ENCODE measurements at regions not wholly inside any gene's neighbourhood (a gene's known extent, or its start where the extent isn't known, plus 50 kb on each side); places are given as distances from the start of the nearest gene placed in this dataset.

- Histone ChIP-seq H3K9me3 (no peaks in the 10 kb centered on the region), H3K36me3 (no peaks in the 10 kb centered on the region), H3K27me3 (no peaks in the 10 kb centered on the region), H3K27ac (no peak overlapping the region), H3K4me3 (replicated peaks in 1 of 3) (no peak overlapping the region), H3K4me1 (no peaks in the 10 kb centered on the region)
- intact Hi-C loops (cut with DNase I): no loop called here
- WGBS, 2 donors: 51 to 68% methylated on average over 4 of the region's 4 CpGs
- DNase-seq: no peak
- TF ChIP-seq CTCF (IDR thresholded peaks at IDR 0.05): no peak
- no peak for TF ChIP-seq POLR2A (IDR thresholded peaks at IDR 0.05)
Observed at GRCh38 chrX:39603230-39603629, 494.5 kb downstream of the BCOR start.

GRCh38 chrX:39605183-39605582, 492.6 kb downstream of the BCOR start:
- intact Hi-C loops (cut with DNase I): no loop called here
- 44 to 93% methylated on average over 2 to 3 of the region's 3 CpGs for WGBS, 2 donors
- no peaks in the 10 kb centered on the region for H3K4me1 ChIP-seq
- DNase-seq: no peak
- H3K9me3 ChIP-seq: no peaks in the 10 kb centered on the region
- H3K27ac ChIP-seq: no peak overlapping the region
- no peak for TF ChIP-seq POLR2A (IDR thresholded peaks at IDR 0.05)
- no peak for TF ChIP-seq CTCF (IDR thresholded peaks at IDR 0.05)
- H3K36me3 ChIP-seq: no peaks in the 10 kb centered on the region
- H3K4me3 ChIP-seq (replicated peaks in 1 of 3): no peak overlapping the region
- H3K27me3 ChIP-seq: no peaks in the 10 kb centered on the region

- H3K4me1 ChIP-seq: no peaks in the 10 kb centered on the region
- no peaks in the 10 kb centered on the region for H3K36me3 ChIP-seq
- H3K4me3 ChIP-seq (replicated peaks in 1 of 3): no peak overlapping the region
- no peak overlapping the region for H3K27ac ChIP-seq
- 75 to 100% methylated on average over 2 of the region's 2 CpGs for WGBS, 2 donors
- no peaks in the 10 kb centered on the region for H3K9me3 ChIP-seq
- DNase-seq: no peak
- TF ChIP-seq POLR2A (IDR thresholded peaks at IDR 0.05) (no peak), CTCF (IDR thresholded peaks at IDR 0.05) (no peak)
- no peaks in the 10 kb centered on the region for H3K27me3 ChIP-seq
- intact Hi-C loops (cut with DNase I): no loop called here
Observed at GRCh38 chrX:39605866-39606265, 491.9 kb downstream of the BCOR start.

GRCh38 chrX:39609941-39610340, 487.8 kb downstream of the BCOR start:
- peaks cover 4 to 10% of the 10 kb centered on the region in 2 donors for H3K4me1 ChIP-seq
- no peaks in the 10 kb centered on the region for H3K36me3 ChIP-seq
- intact Hi-C loops (cut with DNase I): no loop called here
- WGBS, 2 donors: 72 to 86% methylated on average over 8 to 9 of the region's 9 CpGs
- no peaks in the 10 kb centered on the region for H3K27me3 ChIP-seq
- no peak overlapping the region for H3K27ac ChIP-seq
- no peak overlapping the region for H3K4me3 ChIP-seq (replicated peaks in 1 of 3)
- TF ChIP-seq POLR2A (IDR thresholded peaks at IDR 0.05) (no peak), CTCF (IDR thresholded peaks at IDR 0.05) (no peak)
- H3K9me3 ChIP-seq: no peaks in the 10 kb centered on the region
- no peak for DNase-seq

GRCh38 chrX:39611468-39611867, 486.3 kb downstream of the BCOR start:
- no peaks in the 10 kb centered on the region for H3K27me3 ChIP-seq
- no peaks in the 10 kb centered on the region for H3K36me3 ChIP-seq
- H3K9me3 ChIP-seq: no peaks in the 10 kb centered on the region
- peaks cover 4 to 10% of the 10 kb centered on the region in 2 donors for H3K4me1 ChIP-seq
- no peak overlapping the region for H3K27ac ChIP-seq
- H3K4me3 ChIP-seq (replicated peaks in 1 of 3): no peak overlapping the region
- TF ChIP-seq POLR2A (IDR thresholded peaks at IDR 0.05) (no peak), CTCF (IDR thresholded peaks at IDR 0.05) (no peak)
- no peak for DNase-seq
- intact Hi-C loops (cut with DNase I): no loop called here
- 98 to 99% methylated on average over 8 of the region's 8 CpGs for WGBS, 2 donors

Measured in thyroid gland (tissue), 4 donors.